SIG-M5 (cell line): ENCODE measurements at regions not wholly inside any gene's neighbourhood (a gene's known extent, or its start where the extent isn't known, plus 50 kb on each side); places are given as distances from the start of the nearest gene placed in this dataset.

ENCODE experiments used
- DNase-seq: peaks from one replicate; lab custom pipeline; 2025; lab: John Stamatoyannopoulos, UW

GRCh38 chr13:89737051-89737450, 1610.4 kb upstream of the MIR17HG start:
- DNase-seq: no peak

- DNase-seq: no peak
These were observed 1609.4 kb upstream of the MIR17HG start for GRCh38 chr13:89738072-89738471.

DNA sequence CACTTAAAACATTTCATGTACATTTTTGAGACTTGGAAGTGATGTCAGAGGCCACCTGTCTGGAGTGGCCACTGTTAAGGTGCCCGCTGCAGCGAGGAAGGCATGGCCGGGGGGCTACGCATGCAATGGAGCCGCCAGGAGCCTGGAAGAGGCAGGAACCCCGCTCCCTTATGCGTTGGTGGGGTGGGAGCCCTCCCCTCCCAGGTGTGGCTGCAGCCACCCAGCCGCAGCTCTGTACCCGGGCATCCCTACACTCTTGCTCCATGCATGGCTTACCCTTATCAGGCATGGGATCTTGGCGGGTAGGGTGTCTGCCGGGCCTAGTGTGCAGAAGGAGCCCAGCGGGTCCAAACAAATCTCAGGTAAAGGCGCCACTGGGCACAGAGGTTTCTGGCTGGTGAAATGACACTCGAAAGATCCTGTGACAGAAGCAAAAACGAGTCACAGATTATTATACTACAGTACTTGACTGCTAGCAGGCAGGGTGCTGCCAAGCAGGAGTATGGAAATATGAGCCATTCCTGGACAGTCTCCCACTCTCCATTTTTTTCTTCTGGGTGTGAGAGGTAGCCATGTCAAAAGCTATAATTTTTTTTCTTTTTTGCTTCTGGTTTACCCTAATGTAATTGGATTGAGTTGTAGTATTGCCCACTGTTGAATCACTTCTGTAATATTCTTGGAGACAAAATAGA, 1606.3 kb upstream of the MIR17HG start:
- no peak for DNase-seq

GRCh38 chr13:89746554-89746953, 1600.9 kb upstream of the MIR17HG start:
- DNase-seq: no peak

- no peak for DNase-seq
These were observed 1598.8 kb upstream of the MIR17HG start for GRCh38 chr13:89748716-89749115.

DNA sequence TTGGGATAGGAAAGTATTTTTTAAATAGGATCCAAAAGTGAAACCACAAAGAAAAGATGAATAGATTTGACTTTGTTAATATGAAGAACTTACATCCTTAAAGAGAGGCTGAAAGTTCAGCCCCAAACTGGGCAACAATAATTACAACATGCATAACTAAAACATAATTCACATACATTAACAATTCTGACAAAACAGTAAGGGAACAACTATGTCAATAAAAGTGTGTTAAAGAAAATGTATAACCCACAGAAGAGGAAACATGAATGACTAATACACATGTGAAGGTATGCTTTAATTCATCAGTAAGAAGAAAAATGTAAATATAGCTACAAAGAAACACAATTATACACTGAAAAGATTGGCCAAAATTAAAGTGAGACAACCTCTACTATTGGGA, 1597.6 kb upstream of the MIR17HG start:
- no peak for DNase-seq

GRCh38 chr13:89750371-89750770, 1597.1 kb upstream of the MIR17HG start:
- no peak for DNase-seq

DNA sequence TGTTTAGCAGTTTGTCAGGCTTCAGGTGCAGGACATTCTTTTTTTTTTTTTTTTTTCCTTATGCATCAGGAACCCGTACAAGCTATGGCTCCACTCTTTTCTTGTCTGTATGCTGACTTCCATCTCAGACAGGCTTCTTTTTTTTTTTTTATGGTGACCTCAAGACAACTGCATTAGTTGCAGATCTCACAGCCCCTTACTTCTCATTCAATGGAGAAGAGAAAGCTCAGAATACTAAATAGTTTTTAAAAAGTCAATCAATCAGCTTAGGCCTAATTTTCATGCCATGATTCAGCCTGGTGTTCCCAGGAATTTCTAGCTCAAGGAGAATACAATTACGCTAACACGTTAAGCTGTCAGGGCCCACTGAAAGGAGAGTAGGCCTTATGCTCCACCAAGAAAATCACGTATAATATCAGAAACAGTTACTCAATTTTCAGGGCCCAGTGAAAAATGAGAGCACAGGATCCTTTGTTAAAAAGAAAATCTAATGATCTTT, 1596.0 kb upstream of the MIR17HG start:
- no peak for DNase-seq

- no peak for DNase-seq
These were observed 1595.1 kb upstream of the MIR17HG start for GRCh38 chr13:89752394-89752793.

DNA sequence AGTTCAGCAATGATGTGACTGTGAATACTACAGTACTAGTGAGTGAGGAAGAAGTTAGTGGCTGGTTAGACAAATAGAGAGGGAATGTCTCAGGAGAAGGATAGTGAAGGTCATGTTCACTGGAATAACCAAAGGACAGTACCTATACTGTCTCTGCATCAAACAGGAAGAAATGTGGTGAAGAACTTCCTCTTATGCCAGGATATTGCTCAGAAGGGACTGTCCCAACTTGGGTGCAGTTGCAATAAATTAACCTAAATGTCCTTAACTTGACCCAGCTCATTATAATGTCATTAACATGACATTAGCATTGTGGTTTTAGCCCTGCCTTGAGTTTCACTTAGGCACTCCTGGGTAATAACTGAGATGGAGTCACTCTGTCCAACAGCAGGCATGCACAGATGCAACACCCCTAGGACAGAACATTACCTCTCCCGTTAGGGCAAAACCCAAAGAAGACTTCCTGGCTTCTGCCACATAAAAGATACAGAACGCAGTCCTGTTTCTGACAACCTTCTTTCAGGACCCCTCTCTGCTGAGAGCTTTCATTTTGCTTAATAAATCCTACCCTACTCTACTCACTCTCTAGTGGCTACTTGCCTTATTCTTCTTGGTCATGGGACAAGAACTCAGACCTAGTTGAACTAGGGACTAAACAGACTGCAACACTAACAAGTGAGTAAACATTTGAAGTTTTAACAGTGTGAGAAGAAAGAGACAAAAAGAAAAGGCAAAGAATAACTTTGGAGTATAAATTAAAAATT, 1591.6 kb upstream of the MIR17HG start:
- DNase-seq: peak; percentile 3

GRCh38 chr13:89763005-89763404, 1584.5 kb upstream of the MIR17HG start:
- DNase-seq: no peak

DNA sequence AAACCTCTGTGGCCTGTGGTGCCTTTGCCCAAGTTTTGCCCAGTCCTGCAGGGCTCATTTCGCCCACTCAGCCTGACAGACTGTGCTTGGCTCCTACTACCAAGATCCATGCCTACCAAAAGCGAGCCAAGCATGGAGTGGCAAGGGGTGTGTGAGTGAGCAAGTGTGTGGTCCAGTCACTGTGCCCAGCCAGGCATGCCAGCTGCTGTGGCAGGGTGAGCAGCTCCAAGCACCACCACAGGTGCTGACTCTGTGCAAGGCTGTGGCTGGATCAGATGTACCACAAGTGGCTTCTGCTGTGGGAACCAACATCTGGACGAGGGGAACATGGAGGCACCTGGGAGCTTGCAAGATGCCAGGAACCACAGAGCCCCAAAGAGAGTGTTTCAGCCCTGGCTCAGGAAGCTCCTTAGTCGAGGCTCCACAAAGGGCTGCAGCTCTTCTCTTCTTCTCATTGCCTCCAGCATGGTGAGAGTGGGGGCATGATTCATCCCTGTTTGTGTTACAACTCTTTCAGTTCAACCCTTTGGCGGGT, 1564.2 kb upstream of the MIR17HG start:
- no peak for DNase-seq

DNA sequence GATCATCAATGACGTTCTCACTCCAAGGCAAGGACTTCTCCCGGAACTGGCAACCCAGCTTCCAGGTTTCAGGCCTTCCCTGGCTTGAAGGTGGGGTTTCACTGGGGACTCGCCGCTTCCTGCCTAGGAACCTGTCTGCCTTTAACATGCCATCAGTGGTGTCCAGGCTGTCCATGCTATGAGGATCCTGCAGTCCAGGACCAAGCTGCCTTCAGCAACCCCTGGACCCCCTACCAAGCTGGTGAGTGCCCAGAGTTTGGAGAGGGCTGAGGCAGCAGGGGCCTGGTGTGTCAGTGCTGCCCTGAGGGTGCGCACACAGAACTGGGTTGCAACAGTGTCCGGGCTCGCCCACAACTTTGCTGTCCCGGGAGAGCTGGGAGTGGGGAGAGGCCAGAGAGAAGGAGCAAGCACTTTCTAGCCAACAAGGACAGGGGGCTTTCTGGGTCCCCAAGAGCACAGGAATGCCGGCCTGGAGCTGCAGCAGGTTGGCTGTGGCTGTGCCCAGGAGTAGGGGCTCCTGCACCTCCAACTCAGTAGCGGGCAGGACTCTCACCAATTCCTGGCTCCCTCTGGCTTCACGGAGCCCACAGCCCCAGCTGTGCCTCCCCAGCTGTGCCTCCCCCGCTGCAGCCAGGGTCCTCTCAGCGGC, 1563.2 kb upstream of the MIR17HG start:
- no peak for DNase-seq

DNA sequence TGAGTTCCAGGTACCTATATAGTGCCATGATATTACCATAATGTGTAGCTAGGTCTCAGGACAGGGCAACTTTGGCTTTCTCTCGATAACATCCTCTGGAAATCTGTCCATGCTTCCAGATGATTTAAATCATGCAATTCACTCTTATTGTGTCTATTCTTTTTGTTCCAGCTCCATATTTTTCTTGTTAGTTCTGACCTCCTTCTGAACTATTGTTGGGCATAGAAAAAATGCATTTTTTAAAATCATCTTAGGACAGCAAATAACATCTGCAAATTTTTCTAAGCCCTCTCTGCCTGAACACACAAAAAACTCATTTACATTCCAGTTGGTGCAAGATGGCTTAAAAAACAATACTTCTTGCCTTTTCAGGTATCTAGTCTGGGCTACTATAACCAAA, 1561.0 kb upstream of the MIR17HG start:
- no peak for DNase-seq

- DNase-seq: no peak
These were observed 1556.8 kb upstream of the MIR17HG start for GRCh38 chr13:89790696-89791095.

DNA sequence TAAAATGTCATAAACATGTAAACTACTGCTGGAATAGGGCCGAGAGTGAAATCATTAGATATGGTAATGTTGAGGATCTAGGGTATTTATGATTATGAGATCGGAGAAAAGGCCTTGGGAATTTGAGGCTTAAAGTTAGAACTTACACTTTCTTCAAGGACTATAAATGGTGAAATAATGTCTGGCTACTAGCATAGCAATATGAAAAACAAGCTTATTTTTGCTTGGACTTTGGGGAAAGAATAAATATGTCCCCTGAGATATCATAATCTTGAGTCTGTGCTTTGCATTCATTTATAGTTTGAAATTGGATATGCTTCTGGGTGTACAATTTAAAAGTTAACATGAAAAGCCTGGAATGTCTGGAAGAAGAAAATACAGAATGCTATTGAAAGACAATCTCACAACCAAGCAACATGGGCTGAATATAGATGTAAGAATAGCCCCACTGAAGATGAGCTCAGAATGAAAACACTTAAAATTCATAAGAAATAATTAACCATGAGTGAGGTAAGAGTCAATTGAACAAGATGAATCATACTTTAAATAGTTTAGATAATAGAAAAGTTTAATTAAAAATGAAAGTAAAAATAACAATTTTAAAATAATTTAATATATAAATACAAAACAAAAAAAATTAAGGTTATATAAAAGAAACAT, 1555.4 kb upstream of the MIR17HG start:
- DNase-seq: no peak

DNA sequence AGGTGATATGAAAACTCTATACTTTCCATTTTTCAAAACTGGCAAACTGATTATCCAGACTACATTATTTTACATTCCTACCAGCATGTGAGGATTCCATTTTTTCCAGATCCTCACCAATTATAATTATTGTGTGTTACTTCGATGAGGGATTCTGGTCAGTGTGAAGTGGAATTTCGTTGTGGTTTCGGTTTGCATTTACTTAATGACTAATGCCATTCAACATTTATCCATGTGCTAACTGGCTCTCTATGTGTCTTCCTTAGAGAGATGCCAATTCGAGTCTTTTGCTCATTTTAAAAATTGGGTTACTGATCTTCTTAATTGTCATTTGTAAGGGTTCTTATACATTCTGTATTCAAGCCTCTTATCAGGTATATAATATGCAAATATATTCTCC, 1551.3 kb upstream of the MIR17HG start:
- DNase-seq: no peak

GRCh38 chr13:89803839-89804238, 1543.6 kb upstream of the MIR17HG start:
- DNase-seq: no peak

- DNase-seq: no peak
These were observed 1540.9 kb upstream of the MIR17HG start for GRCh38 chr13:89806594-89806993.

GRCh38 chr13:89812856-89813255, 1534.6 kb upstream of the MIR17HG start:
- DNase-seq: no peak

DNA sequence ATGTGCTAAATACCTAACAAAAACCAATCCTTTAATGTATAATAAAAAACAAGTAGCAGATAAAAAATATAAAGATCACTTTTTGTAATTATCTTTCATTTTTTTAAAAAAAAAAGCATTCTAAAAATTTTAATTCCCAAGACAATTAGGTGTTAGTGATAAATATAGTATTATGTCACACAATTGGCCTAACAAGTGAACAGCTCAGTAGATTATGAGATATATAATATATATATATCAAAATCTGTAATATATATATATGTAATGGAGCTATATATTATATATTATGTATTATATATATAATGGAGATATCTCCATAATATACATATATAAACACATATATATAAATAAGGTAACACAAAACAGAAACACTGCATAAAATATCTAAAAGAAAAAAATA, 1531.1 kb upstream of the MIR17HG start:
- no peak for DNase-seq

- no peak for DNase-seq
These were observed 1525.0 kb upstream of the MIR17HG start for GRCh38 chr13:89822467-89822866.
